Stimulated activated CD4-positive, alpha-beta T cell treated with anti-CD3 and anti-CD28 coated beads, Interleukin-4, amount 100 ng/mL, for 48 hours (primary cell): ENCODE measurements at regions not wholly inside any gene's neighbourhood (a gene's known extent, or its start where the extent isn't known, plus 50 kb on each side); places are given as distances from the start of the nearest gene placed in this dataset.

ENCODE experiments used
- DNase-seq, 2 donors: peaks; one replicate each; pipeline ENCODE4 v3.0.0-alpha.2; 2020; ENCODE audit warnings: low read depth in 2 of 2

DNA sequence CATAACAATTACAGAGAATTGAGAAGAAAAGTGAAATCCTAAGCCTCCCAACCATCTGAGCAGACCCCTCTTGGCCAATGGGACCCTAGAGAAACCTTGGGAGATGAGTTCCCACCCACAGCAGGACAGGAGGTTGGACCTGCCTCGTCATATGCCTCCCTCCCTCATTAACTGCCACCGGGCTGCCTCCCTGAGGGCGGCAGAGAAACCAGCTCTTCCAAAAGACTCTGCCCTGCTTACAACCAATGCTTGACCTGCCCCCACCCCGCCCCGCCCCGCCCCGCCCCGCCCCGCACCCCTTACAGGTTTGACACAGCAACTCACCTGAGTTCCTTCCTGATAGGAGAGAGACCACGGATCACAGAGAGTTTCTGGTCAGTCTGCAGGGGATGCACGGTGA is 86.1 kb downstream of the ADRA2C start:
- no peak for DNase-seq

DNA sequence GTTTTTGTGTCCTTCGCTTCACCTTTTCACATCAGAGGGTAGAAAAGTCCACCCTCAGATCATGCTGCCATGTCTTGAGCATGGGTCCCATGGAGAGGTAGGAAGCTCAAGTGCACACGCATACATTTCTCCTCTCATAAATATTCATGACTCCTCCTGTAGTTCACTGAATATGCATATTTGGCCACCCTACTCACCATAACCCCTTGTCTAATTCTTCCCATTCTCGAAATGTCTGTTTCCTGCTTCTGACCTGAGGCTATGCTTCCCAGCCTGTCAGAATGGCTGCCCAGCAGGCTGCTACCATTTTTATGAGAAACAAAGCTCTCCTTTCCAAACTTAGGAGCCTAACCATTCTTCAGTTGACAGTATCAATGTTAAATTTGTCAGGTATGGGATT is 86.5 kb downstream of the ADRA2C start:
- no peak for DNase-seq

DNA sequence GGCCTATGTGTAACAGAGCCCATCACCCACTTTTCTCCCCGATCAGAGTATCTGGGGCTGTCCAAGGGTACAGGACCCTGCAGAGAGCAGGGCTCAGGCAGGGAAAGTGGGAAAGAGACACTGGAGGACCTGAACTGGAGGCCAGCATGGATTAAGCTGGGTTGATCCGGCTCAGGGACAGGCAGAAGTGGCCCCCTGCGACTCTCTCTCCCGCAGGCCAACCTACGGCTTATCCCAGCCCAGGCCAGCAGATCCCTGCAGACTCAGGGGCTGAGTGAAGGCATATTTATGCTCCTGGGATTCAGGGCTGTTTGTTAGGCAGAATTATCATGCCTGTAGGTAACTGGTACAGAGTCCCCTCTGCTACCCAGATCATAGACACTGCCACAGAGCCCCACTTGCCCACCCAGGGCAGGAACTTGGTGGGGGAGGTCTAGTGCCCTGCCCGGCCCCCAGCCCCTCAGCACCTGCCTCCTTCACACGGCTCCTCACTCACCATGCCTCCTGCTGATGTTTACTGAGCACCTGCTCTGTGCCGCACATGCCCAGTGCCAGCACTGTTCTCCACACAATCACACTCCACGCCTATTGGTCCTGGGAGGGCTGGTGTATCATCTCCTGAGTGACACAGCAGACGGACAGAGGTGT is 87.3 kb downstream of the ADRA2C start:
- no peak for DNase-seq

DNA sequence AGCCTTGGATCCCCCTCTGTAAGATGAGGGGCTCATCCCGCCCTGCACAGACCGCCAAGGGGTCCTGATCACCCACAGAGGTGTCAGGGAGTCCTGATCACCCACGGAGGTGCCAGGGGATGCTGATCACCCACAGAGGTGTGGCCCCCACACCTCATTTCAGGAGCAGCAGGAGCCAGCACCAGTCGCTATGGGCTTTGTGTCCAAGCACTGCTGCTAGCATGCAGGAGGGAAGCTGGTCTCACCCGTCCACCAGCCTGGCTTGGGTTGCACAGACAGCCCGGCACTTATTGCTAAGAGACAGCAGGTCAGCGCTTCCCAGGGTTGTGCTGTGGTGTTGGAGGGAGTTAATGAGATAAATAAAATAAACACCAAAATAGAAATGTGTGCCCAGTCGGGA is 88.5 kb downstream of the ADRA2C start:
- no peak for DNase-seq

DNA sequence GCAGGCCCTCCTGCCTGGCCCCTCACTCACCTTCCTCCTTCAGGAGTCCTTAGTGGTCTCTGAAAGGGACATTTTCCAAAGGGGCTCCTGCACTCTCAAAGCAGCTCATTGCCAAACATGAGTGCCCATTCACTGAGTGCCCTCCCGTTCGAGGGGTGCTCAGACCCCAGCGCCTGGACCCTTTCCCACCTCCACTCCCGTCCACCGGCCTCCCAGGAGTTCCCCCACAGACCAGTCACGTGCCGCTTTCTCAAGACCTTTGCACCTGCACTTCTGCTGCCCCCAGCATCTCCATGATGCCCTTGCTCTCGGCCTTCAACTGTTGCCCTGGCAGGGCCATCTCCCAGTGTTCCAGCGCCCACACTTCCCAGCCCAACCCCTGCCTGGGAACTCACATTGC is 89.5 kb downstream of the ADRA2C start:
- DNase-seq = no peak

DNA sequence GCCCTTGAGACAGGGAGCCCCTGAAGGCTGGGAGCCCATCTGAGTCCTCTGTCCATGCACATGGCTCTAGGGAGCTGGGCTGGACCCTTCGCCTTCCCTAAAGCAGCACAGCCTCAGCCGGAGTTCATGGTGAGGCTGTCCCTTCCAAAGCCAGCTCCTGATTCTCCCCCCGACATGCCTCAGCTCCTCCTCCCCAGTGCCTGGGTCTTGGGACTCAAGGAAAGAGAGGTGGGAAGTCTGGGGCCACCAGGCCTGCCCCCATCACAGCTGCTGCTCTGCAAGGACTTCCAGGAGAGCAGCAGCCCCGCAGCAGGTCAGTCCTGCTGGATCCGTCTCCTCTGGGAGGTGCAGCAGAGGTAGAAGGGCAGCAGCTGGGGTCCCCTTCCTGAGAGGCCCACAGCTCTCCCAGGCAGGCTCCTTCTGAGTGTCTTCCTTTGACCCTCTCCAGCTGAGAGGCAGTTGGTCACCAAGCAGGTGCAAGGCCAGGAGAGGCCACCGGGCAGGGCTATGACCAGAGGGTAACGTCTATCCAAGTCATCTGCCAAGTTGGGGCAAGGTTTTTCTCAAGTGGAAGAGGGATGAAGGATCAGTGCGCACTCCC is 90.5 kb downstream of the ADRA2C start:
- DNase-seq = no peak

DNA sequence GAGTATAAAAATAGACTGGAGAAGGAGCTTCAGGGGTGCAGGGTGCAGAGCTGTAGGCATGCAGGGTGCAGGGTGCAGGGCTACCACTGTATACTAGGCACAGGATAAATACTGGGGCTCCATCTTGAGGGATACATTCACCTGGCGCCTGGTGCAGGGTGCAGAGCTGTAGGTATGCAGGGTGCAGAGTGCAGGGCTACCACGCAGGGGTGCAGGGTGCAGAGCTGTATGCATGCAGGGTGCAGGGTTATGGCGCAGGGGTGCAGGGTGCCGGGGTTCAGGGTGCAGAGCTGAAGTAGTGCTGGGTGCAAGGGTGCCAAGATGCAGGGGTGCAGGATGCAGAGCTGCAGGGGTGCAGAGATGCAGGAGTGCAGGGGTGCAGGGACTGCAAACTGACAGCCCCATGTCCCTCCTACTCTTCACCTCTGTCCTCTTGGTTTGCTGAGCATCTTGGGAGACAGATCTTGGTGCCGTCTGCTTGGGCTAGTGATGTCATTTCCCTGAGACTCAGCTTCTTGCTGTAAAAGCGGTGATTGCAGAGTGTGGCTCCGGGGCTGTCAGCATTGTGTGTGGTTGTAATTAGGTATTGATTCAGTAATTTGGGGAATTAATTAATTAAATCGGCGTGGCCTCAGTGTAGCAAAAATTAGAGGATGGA is 91.2 kb downstream of the ADRA2C start:
- DNase-seq = no peak

DNA sequence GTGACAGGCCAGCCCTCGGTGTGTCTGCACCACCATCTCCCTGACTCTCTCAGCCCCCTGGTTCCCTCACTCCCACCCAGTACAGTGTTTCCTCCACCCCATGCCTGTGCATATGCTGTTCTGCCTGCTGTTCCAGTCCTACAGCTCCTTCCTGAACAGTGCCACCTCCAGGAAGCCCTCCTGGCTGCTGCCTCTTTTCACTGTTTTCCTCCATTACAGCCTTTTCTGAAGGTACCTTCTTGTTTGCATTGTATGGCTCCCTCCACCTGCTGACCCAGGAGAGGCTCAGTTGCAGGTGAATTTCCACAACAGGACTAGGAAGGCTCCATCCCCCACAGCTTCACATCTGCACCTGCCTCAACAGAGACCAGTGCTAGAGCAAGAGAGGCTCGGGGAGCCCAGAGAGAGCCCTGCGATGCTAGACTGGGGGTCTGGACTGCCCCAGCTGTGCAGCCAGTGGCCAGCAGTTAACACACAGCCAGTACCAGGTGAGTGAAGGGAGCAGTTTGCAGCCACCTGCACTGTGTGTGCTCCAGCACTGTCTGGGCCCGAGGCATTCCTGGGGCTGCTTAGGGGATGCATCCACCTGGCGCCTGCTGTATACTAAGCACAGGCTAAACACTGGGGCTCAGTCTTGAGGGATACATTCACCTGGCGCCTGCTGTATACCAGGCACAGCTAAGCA is 92.0 kb downstream of the ADRA2C start:
- no peak for DNase-seq

DNA sequence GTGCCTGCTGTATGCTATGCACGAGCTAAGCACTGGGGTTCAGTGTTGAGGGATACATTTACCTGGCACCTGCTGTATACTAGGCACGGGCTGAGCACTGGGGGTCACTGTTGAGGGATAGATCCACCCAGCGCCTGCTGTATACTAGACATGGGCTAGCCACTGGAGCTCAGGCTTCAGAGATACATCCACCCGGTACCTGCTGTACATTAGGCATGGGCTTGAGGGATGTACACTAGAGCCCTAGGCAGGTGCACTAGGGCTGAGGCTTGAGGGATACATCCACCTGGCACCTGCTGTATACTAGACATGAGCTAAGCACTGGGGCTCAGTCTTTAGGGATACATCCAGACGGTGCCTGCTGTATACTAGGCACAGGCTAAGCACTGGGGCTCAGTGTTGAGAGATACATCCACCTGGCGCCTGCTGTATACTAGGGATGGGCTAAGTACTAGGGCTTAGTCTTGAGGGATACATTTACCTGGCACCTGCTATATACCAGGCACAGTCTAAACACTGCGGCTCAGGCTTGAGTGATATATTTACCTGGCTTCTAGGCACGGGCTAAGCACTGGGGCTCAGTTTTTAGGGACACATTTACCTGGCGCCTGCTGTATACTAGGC is 92.7 kb downstream of the ADRA2C start:
- no peak for DNase-seq

DNA sequence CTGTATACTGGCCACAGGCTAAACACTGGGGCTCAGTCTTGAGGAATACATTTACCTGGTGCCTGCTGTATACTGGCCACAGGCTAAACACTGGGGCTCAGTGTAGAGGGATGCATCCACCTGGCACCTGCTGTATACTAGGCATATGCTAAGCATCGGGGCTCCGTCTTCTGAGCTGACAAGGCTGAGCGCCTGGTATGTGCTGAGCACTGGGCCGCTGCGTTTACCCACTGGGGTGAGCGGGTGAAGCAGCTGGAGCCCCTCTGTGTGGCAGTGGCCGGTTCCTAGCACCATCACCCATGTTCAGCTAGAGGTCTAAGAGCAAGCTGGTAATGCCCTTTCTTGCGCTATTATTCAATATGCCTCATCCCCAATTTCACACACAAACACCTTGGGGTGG is 93.4 kb downstream of the ADRA2C start:
- DNase-seq = no peak

DNA sequence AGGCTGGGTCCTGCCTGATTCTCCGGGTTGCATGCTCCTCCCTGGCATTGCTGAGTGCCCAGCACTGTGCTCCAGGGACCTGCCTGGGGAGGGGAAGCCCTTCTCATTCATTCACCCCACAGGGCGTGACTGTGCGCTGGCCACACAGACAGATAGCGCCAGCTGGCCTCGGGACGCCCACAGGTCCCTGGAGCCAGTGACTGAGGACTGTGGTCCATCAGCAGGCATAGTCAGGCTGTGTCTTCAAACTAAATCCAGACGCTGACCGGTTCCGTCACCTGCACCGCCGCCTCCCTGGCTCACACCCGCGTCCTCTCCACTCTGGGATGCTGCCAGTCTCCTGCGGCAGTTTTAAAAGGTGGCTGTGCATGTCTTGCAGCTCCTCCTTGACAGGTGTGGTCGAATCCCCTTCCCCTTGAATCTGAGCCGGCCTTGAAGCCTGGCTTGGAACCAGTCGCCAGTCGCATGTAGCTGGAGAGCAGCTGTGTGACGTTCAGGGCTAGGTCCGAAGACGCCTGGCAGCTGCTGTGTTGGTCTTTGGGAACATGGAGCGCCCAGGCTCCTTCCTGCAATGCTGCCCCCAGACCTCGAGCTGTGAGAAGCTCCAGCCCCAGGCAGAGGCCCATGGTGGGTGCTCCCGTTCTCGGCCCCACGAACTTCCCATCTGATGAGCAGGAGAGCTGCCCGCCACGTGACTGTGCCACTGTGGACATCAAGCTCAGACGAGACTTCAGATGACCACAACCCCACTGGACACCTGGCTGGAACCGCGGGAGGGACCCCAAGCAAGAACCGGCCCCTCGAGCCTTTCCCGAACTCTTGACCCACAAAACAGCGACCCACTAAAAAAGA is 94.1 kb downstream of the ADRA2C start:
- no peak for DNase-seq

DNA sequence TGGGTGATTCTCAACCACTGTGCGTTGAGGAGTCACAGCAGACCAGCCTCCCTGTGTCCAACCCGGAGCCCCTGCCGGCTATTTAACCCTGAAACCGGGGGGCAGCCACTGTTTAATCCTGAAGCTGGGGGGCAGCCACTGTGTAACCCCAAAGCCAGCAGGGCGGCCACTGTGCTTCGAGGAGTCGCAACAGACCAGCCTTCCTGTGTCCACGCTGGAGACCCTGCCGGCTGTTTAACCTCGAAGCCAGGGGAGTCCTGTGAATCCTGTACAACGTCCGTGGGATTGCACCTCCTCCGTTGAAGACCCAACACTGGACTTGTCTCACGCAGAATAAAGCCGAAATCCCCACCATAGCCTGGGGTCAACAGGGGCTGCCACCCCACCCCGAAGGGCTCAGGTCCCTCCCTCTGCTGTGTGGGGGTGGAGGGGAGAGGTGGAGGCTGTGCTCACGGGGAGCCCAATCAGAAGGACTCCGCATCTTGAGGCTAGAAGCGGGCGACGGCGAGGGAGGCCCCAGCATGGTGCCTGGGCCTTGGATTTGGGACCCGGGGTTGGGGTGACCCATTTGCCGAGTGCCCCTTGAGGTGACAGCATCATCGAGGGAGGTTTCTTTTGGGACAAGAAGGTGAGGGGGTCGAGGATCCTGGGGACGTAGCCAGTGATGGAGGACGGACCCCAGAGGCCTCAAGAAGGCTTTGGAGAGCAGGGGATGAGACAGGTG is 94.9 kb downstream of the ADRA2C start:
- no peak for DNase-seq

DNA sequence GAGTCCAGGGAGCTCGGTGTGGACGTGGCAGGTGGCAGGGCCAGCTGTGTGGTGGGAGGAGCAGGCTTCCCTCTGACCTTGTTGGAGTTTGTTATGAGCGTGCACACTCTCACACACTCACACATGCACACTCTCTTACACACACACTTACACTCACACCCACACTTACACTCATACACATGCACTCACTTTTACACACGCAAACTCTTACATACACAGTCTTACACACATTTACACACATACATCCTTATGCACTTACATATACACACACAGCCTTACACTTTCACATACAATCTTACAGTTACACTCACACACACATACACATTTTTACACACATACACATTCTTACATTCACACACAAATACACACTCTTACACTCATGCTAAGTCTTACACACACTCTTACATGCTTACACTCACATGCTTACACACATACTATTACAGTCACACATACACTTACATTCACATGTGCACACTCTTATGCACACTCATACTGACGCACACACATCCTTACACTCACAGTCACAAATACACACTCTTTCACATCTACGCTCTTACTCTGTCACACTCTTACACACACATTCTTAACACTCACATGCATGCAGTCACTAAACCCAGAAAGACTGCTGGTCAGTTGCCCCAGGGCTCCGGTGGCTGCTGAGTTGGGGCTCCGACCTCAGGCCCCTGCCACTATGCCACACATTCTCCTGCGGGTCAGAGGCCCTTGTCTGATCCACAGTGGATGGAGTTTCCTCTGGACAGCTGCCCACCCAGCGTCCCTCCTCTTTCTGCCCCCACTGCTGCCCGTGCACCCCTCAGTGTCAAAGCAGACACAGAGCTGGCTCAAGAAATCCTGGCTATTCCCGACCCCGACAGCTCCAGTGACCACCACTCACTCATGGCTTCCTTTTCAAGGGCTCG is 95.8 kb downstream of the ADRA2C start:
- no peak for DNase-seq

DNA sequence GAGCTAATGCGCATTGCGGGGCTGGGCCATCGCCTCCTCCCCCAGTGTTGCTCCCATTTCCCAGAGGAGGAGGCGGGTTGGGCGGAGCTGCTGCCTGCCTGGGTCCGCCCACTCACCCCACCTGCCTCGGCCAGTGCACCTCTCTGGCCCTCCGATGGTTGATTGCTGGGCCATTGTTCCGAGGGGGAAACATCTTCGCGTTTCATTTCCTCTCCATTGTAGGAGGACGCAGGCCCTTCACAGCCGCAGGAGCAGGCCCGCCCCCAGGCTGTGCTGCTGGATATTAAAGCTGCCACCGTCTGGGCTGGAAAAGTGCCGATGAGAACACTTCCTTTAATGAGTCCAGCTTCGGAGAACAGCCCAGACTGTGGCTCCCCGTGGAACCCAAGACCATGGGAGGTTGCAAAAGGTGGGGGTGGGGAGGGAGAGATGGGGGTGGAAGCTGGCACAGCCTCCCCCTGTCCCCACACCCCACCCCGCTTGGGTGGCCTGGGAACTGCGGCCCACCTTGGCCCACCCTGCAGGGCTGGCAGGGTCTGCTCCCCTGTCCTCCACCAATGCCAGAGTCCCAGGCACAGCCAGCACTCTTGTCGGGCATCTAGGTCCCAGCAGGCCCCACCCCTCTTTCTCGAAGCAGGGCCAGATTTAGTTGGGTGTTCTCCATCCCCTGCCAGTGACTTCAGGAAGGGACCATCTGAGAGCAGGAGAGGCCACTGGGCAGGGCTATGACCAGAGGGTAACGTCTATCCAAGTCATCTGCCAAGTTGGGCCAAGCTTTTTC is 96.6 kb downstream of the ADRA2C start:
- no peak for DNase-seq

DNA sequence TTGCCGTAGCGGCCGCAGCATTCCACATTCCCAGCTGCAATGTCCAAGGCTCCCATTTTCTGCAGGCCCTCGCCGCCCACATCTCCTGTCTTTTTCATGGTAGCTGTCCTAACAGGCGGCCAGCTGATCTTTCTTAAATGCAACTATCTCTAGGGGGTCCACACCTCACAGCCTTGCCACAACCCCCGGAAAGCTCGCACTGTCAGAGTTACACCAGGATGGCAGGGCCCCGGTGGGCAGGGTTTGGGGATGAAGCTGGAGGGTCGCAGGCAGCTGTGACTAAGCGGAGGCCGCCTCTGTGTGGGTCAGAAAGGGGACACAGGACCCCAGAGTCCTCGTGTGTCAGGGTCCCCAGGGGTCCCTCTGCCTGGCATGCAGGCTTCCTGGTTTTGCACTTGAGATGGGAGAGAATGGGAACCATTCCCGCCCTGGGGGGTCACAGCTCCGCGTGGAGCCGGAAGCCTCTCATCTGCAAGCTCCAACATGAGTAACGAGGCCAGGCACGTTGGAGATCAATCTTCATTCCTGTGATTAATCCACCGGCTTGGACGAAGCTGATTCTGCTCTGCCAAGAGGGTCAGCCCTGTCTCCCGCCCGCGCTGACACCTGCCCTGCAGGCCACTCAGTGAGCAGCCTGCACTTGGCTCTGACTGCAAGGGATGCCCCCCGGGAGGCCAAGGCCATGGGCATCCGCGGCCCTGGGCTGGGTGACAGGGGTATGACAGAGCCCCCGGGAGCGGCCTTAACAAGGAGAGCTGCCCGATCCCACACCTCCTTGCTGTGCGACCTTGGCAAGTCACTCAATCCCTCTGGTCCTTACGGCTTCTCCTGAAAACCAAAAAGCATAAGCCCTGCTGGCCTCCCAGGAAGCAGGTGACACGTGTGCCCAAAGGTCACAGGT is 97.9 kb downstream of the ADRA2C start:
- DNase-seq = no peak

DNA sequence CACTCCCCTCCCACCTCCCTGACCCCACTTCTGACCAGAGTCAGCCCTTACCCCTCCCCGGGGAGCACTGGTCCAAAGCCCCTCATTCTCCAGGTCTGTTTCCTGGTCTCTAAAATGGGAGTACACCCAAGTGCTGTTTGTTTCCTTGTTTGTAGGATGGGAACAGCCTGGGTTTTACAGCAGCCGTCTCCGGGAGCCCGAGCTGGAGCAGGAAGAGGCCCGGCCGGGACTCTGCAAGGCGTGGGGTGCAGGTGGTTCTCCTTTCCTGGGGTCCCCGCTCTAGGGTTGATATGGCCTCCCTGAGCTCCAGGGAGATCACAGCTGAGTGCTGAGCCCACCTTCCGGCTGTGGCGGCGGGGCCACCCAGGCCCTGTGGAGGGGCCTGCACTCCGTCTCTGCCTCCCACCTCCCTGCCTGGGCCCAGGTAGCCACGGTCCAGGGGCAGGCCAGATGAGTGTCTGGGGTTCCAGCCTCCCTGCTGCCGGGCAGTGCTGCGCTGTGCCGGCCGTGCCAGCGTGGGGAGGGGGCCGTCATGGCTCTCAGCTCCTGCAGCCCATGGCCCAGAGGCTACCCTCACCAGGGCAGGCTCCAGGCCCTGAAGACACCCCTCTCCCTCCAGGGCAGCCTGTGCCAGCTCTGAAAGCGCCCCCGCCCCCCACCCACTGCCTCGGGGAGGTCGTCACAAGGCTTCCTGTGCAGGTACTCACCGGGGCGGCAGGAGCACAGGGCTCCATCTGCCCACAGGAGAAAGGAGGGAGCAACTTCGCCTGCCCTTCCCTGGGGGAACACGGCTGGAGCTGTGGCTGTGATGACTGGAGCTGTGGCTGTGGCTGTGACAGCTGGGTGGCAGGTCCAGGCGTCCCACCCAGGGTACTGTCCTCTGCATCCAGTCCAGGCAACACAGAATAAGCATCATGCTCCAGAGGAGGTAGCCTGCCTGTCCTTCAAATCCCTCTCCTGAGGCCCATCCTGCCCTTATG is 98.8 kb downstream of the ADRA2C start:
- DNase-seq = no peak
